OCI-LY1 (cell line): ENCODE measurements at regions not wholly inside any gene's neighbourhood (a gene's known extent, or its start where the extent isn't known, plus 50 kb on each side); places are given as distances from the start of the nearest gene placed in this dataset.

Experiments
- H2AFZ ChIP-seq: fragments of 200-600 bp; sonication (generic), shearing (Covaris generic); 2 replicates; pipeline ENCODE4 v1.6.0; 2014; ENCODE audit warnings: antibody characterized with exemption, mild to moderate bottlenecking, low read length
- H3F3A ChIP-seq: fragments of 200-600 bp; sonication (generic), shearing (Covaris generic); 2 replicates; pipeline ENCODE4 v1.6.0; 2014; ENCODE audit warnings: mild to moderate bottlenecking, antibody characterized with exemption, low read length, moderate library complexity; ENCODE audit not compliant: insufficient read depth
- H3K27ac ChIP-seq: fragments of 200-600 bp; sonication (generic); 2 replicates; pipeline ENCODE4 v1.5.1; 2014; ENCODE audit warnings: low read length, mixed run types, mild to moderate bottlenecking, low read depth; ENCODE audit not compliant: poor library complexity, severe bottlenecking
- H3K27me3 ChIP-seq: fragments of 200-600 bp; sonication (generic); 2 replicates; pipeline ENCODE4 v1.6.0; 2014; ENCODE audit warnings: antibody characterized with exemption, mild to moderate bottlenecking, low read length, moderate library complexity; ENCODE audit not compliant: insufficient read depth
- H3K36me3 ChIP-seq: fragments of 200-600 bp; sonication (generic); 2 replicates; pipeline ENCODE4 v1.6.1; 2014; ENCODE audit warnings: mild to moderate bottlenecking, antibody characterized with exemption, low read length, moderate library complexity, mixed read lengths; ENCODE audit not compliant: insufficient read depth
- H3K4me1 ChIP-seq: fragments of 200-600 bp; sonication (generic); 2 replicates; pipeline ENCODE4 v1.5.1; 2014; ENCODE audit warnings: mild to moderate bottlenecking, low read length, moderate library complexity; ENCODE audit not compliant: insufficient read depth, severe bottlenecking
- H3K4me2 ChIP-seq: fragments of 200-600 bp; sonication (generic), shearing (Covaris generic); 2 replicates; pipeline ENCODE4 v1.6.1; 2014; ENCODE audit warnings: low read length
- H3K4me3 ChIP-seq: fragments of 200-600 bp; sonication (generic); 2 replicates; pipeline ENCODE4 v1.5.1; 2014; ENCODE audit warnings: low read length, low read depth, mild to moderate bottlenecking, mixed read lengths; ENCODE audit not compliant: poor library complexity, severe bottlenecking
- H3K79me2 ChIP-seq: fragments of 200-600 bp; shearing (Covaris generic); 2 replicates; pipeline ENCODE4 v1.6.1; 2016; ENCODE audit warnings: mixed run types, low read length, mixed read lengths; ENCODE audit not compliant: insufficient read depth
- H3K9ac ChIP-seq: fragments of 200-600 bp; sonication (generic), shearing (Covaris generic); 2 replicates; pipeline ENCODE4 v1.6.1; 2014; ENCODE audit warnings: mild to moderate bottlenecking, low read length, mixed read lengths
- H3K9me2 ChIP-seq: fragments of 200-600 bp; sonication (generic), shearing (Covaris generic); 2 replicates; pipeline ENCODE4 v1.6.1; 2014; ENCODE audit warnings: low read depth, mild to moderate bottlenecking, low read length, mixed read lengths
- H3K9me3 ChIP-seq: fragments of 200-600 bp; shearing (Covaris generic); 2 replicates; pipeline ENCODE4 v1.6.1; 2014; ENCODE audit warnings: low read length, mixed read lengths
- H4K20me1 ChIP-seq: fragments of 200-600 bp; sonication (generic), shearing (Covaris generic); 2 replicates; pipeline ENCODE4 v1.6.0; 2016; ENCODE audit warnings: mild to moderate bottlenecking, low read length; ENCODE audit not compliant: insufficient read depth
- CTCF ChIP-seq: fragments of 200-600 bp; sonication (generic), shearing (Covaris generic); IDR thresholded peaks from 2 replicates; pipeline ENCODE4 v1.5.1; 2017; ENCODE audit warnings: mild to moderate bottlenecking, antibody characterized with exemption, low read length, moderate library complexity, mixed read lengths
- EZH2 ChIP-seq: fragments of 200-600 bp; sonication (generic), shearing (Covaris generic); IDR thresholded peaks from 2 replicates; pipeline ENCODE4 v1.8.0; 2017; ENCODE audit warnings: borderline replicate concordance, mixed run types, mild to moderate bottlenecking, antibody characterized with exemption, low read length, moderate library complexity, mixed read lengths

DNA sequence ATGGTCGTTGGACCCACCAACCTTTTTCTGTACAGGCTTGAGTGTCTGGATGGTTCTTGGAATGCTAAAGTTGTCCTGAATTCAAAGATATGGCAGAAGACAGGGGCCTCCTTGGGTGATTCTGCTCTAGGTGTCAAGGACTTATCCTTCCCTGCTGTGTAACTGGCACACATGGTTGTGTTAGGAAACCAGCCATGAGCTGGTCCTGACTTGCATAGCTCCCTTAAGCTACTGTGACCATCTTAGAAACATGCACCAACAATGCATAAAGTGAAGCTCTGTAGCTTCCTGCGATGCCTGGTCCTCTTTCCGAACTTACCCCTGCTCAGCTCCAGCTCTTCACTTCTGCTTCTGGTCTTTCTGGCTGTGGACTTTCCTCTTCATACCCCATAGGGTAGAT, 224.6 kb downstream of the TLE4 start:
- no peaks in the 10 kb centered on the region for H3K36me3 ChIP-seq
- no peak overlapping the region for H3K4me2 ChIP-seq
- no peaks in the 10 kb centered on the region for H4K20me1 ChIP-seq
- H2AFZ ChIP-seq = no peak overlapping the region
- no peaks in the 10 kb centered on the region for H3F3A ChIP-seq
- H3K27me3 ChIP-seq = no peaks in the 10 kb centered on the region
- no peaks in the 10 kb centered on the region for H3K79me2 ChIP-seq
- H3K4me3 ChIP-seq = no peak overlapping the region
- H3K9me3 ChIP-seq = no peaks in the 10 kb centered on the region
- TF ChIP-seq EZH2 = no peak
- no peak for TF ChIP-seq CTCF
- H3K9me2 ChIP-seq = no peaks in the 10 kb centered on the region
- H3K4me1 ChIP-seq = no peaks in the 10 kb centered on the region
- H3K27ac ChIP-seq = no peak overlapping the region
- H3K9ac ChIP-seq = no peak overlapping the region

GRCh38 chr9:79788662-79789061, 216.9 kb downstream of the TLE4 start:
- TF ChIP-seq CTCF = no peak
- no peak for TF ChIP-seq EZH2
- Histone ChIP-seq H4K20me1 (no peaks in the 10 kb centered on the region), H3F3A (no peaks in the 10 kb centered on the region), H3K27me3 (no peaks in the 10 kb centered on the region), H3K9ac (no peak overlapping the region), H3K4me2 (no peak overlapping the region), H3K36me3 (no peaks in the 10 kb centered on the region), H3K27ac (no peak overlapping the region), H3K9me3 (no peaks in the 10 kb centered on the region), H3K79me2 (no peaks in the 10 kb centered on the region), H2AFZ (no peak overlapping the region), H3K9me2 (no peaks in the 10 kb centered on the region), H3K4me1 (no peaks in the 10 kb centered on the region), H3K4me3 (no peak overlapping the region)

DNA sequence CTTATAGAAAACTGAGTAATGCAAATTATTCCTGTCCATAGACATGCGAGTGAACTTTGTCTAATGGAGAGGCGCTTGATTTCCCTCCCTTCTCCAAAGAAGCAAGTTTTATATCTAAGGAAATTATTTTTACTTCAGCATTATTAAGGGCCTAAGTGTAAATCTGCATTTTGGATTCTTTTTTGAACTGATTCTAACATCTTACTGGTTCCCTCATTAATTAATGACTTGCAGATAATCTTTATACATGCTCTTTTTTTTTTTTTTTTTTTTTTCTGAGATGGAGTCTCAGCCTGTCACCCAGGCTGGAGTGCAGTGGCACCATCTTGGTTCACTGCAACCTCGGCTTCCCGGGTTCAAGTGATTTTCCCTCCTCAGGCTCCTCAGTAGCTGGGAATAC, 209.5 kb downstream of the TLE4 start:
- Histone ChIP-seq H3K4me1 (no peaks in the 10 kb centered on the region), H3K27me3 (no peaks in the 10 kb centered on the region), H3K9me3 (no peaks in the 10 kb centered on the region), H3K36me3 (no peaks in the 10 kb centered on the region), H4K20me1 (no peaks in the 10 kb centered on the region), H3F3A (no peaks in the 10 kb centered on the region), H3K9ac (no peak overlapping the region), H3K9me2 (no peaks in the 10 kb centered on the region), H3K79me2 (no peaks in the 10 kb centered on the region), H3K4me2 (no peak overlapping the region), H2AFZ (no peak overlapping the region), H3K4me3 (no peak overlapping the region), H3K27ac (no peak overlapping the region)
- no peak for TF ChIP-seq CTCF
- TF ChIP-seq EZH2 = no peak
